ENCODE measurements at regions not wholly inside any gene's neighbourhood (a gene's known extent, or its start where the extent isn't known, plus 50 kb on each side); places are given as distances from the start of the nearest gene placed in this dataset.

- TF ChIP-seq L3MBTL2 (conservative IDR thresholded peaks at IDR 0.05): no peak
- TF ChIP-seq HDGF (IDR thresholded peaks at IDR 0.05; ENCODE audit: borderline replicate concordance): no peak
- TF ChIP-seq ELF4 (IDR thresholded peaks at IDR 0.05): no peak
- no peak for DNase-seq (ENCODE audit: extremely low spot score)
- CTCF ChIA-PET: no interaction called here
- POLR2A ChIA-PET: no interaction called here
Measured at GRCh38 chr20:54843431-54843830, 368.0 kb downstream of the DOK5 start.

GRCh38 chr20:54839224-54839623, 363.8 kb downstream of the DOK5 start:
- ChIA-PET CTCF (no interaction called here), POLR2A (no interaction called here)
- no peak for TF ChIP-seq ELF4 (IDR thresholded peaks at IDR 0.05)
- no peak for TF ChIP-seq SUZ12 (IDR thresholded peaks at IDR 0.05)
- TF ChIP-seq HDGF (IDR thresholded peaks at IDR 0.05; ENCODE audit: borderline replicate concordance): no peak
- TF ChIP-seq TARDBP (IDR thresholded peaks at IDR 0.05): no peak
- no peak for TF ChIP-seq L3MBTL2 (conservative IDR thresholded peaks at IDR 0.05)
- no peak for TF ChIP-seq ZNF384 (IDR thresholded peaks at IDR 0.05)
- TF ChIP-seq FOXK2 (IDR thresholded peaks at IDR 0.05): no peak
- no peak for TF ChIP-seq LEF1 (IDR thresholded peaks at IDR 0.05; ENCODE audit: borderline replicate concordance)
- DNase-seq (ENCODE audit: extremely low spot score): no peak

- no peak for DNase-seq (ENCODE audit: extremely low spot score)
- POLR2A ChIA-PET: no interaction called here
- TF ChIP-seq LEF1 (IDR thresholded peaks at IDR 0.05; ENCODE audit: borderline replicate concordance) (no peak), PKNOX1 (IDR thresholded peaks at IDR 0.05) (no peak), NFRKB (IDR thresholded peaks at IDR 0.05) (no peak), L3MBTL2 (conservative IDR thresholded peaks at IDR 0.05) (no peak), FOXK2 (IDR thresholded peaks at IDR 0.05) (no peak), FOXM1 (IDR thresholded peaks at IDR 0.05; ENCODE audit: borderline replicate concordance) (no peak), TARDBP (IDR thresholded peaks at IDR 0.05) (no peak), HDGF (IDR thresholded peaks at IDR 0.05; ENCODE audit: borderline replicate concordance) (no peak), SUZ12 (IDR thresholded peaks at IDR 0.05) (no peak), ZNF384 (IDR thresholded peaks at IDR 0.05) (no peak), SP1 (IDR thresholded peaks at IDR 0.05) (no peak), CTBP1 (IDR thresholded peaks at IDR 0.05; ENCODE audit: borderline replicate concordance) (no peak), ELF4 (IDR thresholded peaks at IDR 0.05) (no peak), BHLHE40 (IDR thresholded peaks at IDR 0.05; ENCODE audit: borderline replicate concordance) (no peak), FOXA1 (IDR thresholded peaks at IDR 0.05) (no peak)
- CTCF ChIA-PET: no interaction called here
Measured at GRCh38 chr20:54837226-54837625, 361.8 kb downstream of the DOK5 start.

GRCh38 chr20:54822386-54822785, 347.0 kb downstream of the DOK5 start:
- TF ChIP-seq FOXA1 (IDR thresholded peaks at IDR 0.05) (no peak), SP1 (IDR thresholded peaks at IDR 0.05) (no peak), LEF1 (IDR thresholded peaks at IDR 0.05; ENCODE audit: borderline replicate concordance) (no peak), FOXM1 (IDR thresholded peaks at IDR 0.05; ENCODE audit: borderline replicate concordance) (no peak), TARDBP (IDR thresholded peaks at IDR 0.05) (no peak), BHLHE40 (IDR thresholded peaks at IDR 0.05; ENCODE audit: borderline replicate concordance) (no peak), FOXK2 (IDR thresholded peaks at IDR 0.05) (no peak), HDGF (IDR thresholded peaks at IDR 0.05; ENCODE audit: borderline replicate concordance) (no peak), PKNOX1 (IDR thresholded peaks at IDR 0.05) (no peak)
- POLR2A ChIA-PET: no interaction called here
- DNase-seq (ENCODE audit: extremely low spot score): no peak
- CTCF ChIA-PET: no interaction called here

- CTCF ChIA-PET: no interaction called here
- POLR2A ChIA-PET: no interaction called here
- DNase-seq (ENCODE audit: extremely low spot score): no peak
- TF ChIP-seq SUZ12 (IDR thresholded peaks at IDR 0.05) (no peak), CTBP1 (IDR thresholded peaks at IDR 0.05; ENCODE audit: borderline replicate concordance) (no peak), FOXM1 (IDR thresholded peaks at IDR 0.05; ENCODE audit: borderline replicate concordance) (no peak), L3MBTL2 (conservative IDR thresholded peaks at IDR 0.05) (no peak), ELF4 (IDR thresholded peaks at IDR 0.05) (no peak), SP1 (IDR thresholded peaks at IDR 0.05) (no peak), PKNOX1 (IDR thresholded peaks at IDR 0.05) (no peak), ZNF384 (IDR thresholded peaks at IDR 0.05) (no peak), HDGF (IDR thresholded peaks at IDR 0.05; ENCODE audit: borderline replicate concordance) (no peak), FOXA1 (IDR thresholded peaks at IDR 0.05) (no peak), ARNT (IDR thresholded peaks at IDR 0.05) (no peak), NFRKB (IDR thresholded peaks at IDR 0.05) (no peak)
Measured at GRCh38 chr20:54820392-54820791, 345.0 kb downstream of the DOK5 start.

- POLR2A ChIA-PET: no interaction called here
- DNase-seq (ENCODE audit: extremely low spot score): no peak
- CTCF ChIA-PET: no interaction called here
- TF ChIP-seq SUZ12 (IDR thresholded peaks at IDR 0.05) (no peak), CTBP1 (IDR thresholded peaks at IDR 0.05; ENCODE audit: borderline replicate concordance) (no peak), HDGF (IDR thresholded peaks at IDR 0.05; ENCODE audit: borderline replicate concordance) (no peak), L3MBTL2 (conservative IDR thresholded peaks at IDR 0.05) (no peak), BHLHE40 (IDR thresholded peaks at IDR 0.05; ENCODE audit: borderline replicate concordance) (no peak)
Measured at GRCh38 chr20:54806462-54806861, 331.1 kb downstream of the DOK5 start.

GRCh38 chr20:54794874-54795273, 319.5 kb downstream of the DOK5 start:
- POLR2A ChIA-PET: no interaction called here
- no peak for DNase-seq (ENCODE audit: extremely low spot score)
- no peak for TF ChIP-seq BHLHE40 (IDR thresholded peaks at IDR 0.05; ENCODE audit: borderline replicate concordance)
- no peak for TF ChIP-seq ARNT (IDR thresholded peaks at IDR 0.05)
- TF ChIP-seq FOXA1 (IDR thresholded peaks at IDR 0.05): no peak
- TF ChIP-seq FOXK2 (IDR thresholded peaks at IDR 0.05): no peak
- TF ChIP-seq CTBP1 (IDR thresholded peaks at IDR 0.05; ENCODE audit: borderline replicate concordance): no peak
- TF ChIP-seq FOXM1 (IDR thresholded peaks at IDR 0.05; ENCODE audit: borderline replicate concordance): no peak
- TF ChIP-seq TARDBP (IDR thresholded peaks at IDR 0.05): no peak
- no peak for TF ChIP-seq LEF1 (IDR thresholded peaks at IDR 0.05; ENCODE audit: borderline replicate concordance)
- TF ChIP-seq SUZ12 (IDR thresholded peaks at IDR 0.05): no peak
- TF ChIP-seq L3MBTL2 (conservative IDR thresholded peaks at IDR 0.05): no peak
- TF ChIP-seq NFRKB (IDR thresholded peaks at IDR 0.05): no peak
- TF ChIP-seq HDGF (IDR thresholded peaks at IDR 0.05; ENCODE audit: borderline replicate concordance): no peak
- CTCF ChIA-PET: no interaction called here
